ENCODE measurements at regions not wholly inside any gene's neighbourhood (a gene's known extent, or its start where the extent isn't known, plus 50 kb on each side); places are given as distances from the start of the nearest gene placed in this dataset.

DNA sequence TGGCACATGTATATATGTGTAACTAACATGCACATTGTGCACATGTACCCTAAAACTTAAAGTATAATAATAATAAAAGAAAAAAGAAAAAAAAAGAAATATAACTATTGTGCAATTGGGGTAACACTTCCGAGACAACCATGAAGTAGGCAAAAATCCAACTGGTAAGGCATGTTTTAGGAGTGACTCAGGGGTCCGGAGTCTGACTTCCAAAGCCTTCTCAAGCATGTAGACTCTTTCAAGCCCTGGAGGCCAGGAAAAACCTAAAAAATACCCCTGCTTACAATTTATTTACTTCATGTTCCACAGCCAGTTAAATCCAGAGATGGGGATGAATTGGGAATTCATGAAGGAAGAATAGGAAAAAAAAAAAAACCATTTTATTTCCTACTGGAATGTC, 161.3 kb upstream of the PHACTR1 start:
- H3K9me3 ChIP-seq (ENCODE audit: low read length): peaks cover 3% of the 10 kb centered on the region
- no peaks in the 10 kb centered on the region for H3K79me2 ChIP-seq (replicated peaks; ENCODE audit: insufficient read depth, low read length)
- TF ChIP-seq, protein P1, sequence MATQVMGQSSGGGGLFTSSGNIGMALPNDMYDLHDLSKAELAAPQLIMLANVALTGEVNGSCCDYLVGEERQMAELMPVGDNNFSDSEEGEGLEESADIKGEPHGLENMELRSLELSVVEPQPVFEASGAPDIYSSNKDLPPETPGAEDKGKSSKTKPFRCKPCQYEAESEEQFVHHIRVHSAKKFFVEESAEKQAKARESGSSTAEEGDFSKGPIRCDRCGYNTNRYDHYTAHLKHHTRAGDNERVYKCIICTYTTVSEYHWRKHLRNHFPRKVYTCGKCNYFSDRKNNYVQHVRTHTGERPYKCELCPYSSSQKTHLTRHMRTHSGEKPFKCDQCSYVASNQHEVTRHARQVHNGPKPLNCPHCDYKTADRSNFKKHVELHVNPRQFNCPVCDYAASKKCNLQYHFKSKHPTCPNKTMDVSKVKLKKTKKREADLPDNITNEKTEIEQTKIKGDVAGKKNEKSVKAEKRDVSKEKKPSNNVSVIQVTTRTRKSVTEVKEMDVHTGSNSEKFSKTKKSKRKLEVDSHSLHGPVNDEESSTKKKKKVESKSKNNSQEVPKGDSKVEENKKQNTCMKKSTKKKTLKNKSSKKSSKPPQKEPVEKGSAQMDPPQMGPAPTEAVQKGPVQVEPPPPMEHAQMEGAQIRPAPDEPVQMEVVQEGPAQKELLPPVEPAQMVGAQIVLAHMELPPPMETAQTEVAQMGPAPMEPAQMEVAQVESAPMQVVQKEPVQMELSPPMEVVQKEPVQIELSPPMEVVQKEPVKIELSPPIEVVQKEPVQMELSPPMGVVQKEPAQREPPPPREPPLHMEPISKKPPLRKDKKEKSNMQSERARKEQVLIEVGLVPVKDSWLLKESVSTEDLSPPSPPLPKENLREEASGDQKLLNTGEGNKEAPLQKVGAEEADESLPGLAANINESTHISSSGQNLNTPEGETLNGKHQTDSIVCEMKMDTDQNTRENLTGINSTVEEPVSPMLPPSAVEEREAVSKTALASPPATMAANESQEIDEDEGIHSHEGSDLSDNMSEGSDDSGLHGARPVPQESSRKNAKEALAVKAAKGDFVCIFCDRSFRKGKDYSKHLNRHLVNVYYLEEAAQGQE (IDR thresholded peaks at IDR 0.05; ENCODE audit: borderline replicate concordance): no peak
- no peak for TF ChIP-seq MXI1 (conservative IDR thresholded peaks at IDR 0.05; ENCODE audit: poor library complexity, severe bottlenecking)
- TF ChIP-seq RAD21 (conservative IDR thresholded peaks at IDR 0.05): no peak
- TF ChIP-seq, protein P2, sequence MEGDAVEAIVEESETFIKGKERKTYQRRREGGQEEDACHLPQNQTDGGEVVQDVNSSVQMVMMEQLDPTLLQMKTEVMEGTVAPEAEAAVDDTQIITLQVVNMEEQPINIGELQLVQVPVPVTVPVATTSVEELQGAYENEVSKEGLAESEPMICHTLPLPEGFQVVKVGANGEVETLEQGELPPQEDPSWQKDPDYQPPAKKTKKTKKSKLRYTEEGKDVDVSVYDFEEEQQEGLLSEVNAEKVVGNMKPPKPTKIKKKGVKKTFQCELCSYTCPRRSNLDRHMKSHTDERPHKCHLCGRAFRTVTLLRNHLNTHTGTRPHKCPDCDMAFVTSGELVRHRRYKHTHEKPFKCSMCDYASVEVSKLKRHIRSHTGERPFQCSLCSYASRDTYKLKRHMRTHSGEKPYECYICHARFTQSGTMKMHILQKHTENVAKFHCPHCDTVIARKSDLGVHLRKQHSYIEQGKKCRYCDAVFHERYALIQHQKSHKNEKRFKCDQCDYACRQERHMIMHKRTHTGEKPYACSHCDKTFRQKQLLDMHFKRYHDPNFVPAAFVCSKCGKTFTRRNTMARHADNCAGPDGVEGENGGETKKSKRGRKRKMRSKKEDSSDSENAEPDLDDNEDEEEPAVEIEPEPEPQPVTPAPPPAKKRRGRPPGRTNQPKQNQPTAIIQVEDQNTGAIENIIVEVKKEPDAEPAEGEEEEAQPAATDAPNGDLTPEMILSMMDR (IDR thresholded peaks at IDR 0.05; ENCODE audit: poor library complexity, severe bottlenecking): no peak
- no peak for TF ChIP-seq SMC3 (conservative IDR thresholded peaks at IDR 0.05; ENCODE audit: poor library complexity)
- no peak for TF ChIP-seq TAF1 (IDR thresholded peaks at IDR 0.05; ENCODE audit: low read depth)
- TF ChIP-seq EP300 (conservative IDR thresholded peaks at IDR 0.05; ENCODE audit: poor library complexity, severe bottlenecking): no peak
- no peak for TF ChIP-seq EZH2 (IDR thresholded peaks at IDR 0.05; ENCODE audit: borderline replicate concordance, insufficient read depth, low read length, poor library complexity, severe bottlenecking)
- TF ChIP-seq POLR2AphosphoS5 (IDR thresholded peaks at IDR 0.05): no peak
- no peak overlapping the region for H3K4me3 ChIP-seq (ENCODE audit: low read length)
- H3K4me2 ChIP-seq (ENCODE audit: low read length): no peak overlapping the region
- H2AFZ ChIP-seq (ENCODE audit: low read depth, low read length): no peak overlapping the region
- no peaks in the 10 kb centered on the region for H4K20me1 ChIP-seq (ENCODE audit: insufficient read depth)
- no peaks in the 10 kb centered on the region for H3K27me3 ChIP-seq (ENCODE audit: insufficient read depth, low read depth, low read length)
- no peaks in the 10 kb centered on the region for H3K36me3 ChIP-seq (ENCODE audit: insufficient read depth, low read length)
- H3F3A ChIP-seq (ENCODE audit: insufficient read depth, low read length, poor library complexity, severe bottlenecking): no peaks in the 10 kb centered on the region
- no peak overlapping the region for H3K9ac ChIP-seq (ENCODE audit: low read length)
- no peaks in the 10 kb centered on the region for H3K9me2 ChIP-seq (ENCODE audit: insufficient read depth, low read length)
- H3K27ac ChIP-seq (ENCODE audit: low read length): no peak overlapping the region

DNA sequence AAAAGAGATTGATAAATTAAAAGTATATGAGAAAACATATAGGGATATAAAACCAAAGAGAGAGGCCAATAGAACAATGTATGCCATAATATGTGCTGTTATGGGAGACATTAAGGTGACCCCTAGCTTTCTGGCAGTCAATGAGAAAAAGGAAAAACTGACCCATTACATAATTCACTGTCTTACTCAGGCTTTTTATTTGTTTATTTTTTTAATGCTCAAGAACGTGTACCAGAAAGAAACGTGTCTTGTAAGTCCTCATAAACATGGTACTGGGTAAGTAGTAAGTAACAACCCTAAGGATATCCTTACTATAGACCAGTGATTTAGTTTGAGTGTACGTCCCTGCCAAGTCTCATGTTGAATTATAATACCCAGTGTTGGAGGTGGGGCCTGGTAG, 160.8 kb upstream of the PHACTR1 start:
- Histone ChIP-seq H3K9me3 (ENCODE audit: low read length) (peaks cover 3% of the 10 kb centered on the region), H3K4me3 (ENCODE audit: low read length) (no peak overlapping the region), H3K79me2 (replicated peaks; ENCODE audit: insufficient read depth, low read length) (no peaks in the 10 kb centered on the region), H3K27ac (ENCODE audit: low read length) (no peak overlapping the region), H3K36me3 (ENCODE audit: insufficient read depth, low read length) (no peaks in the 10 kb centered on the region), H3K9me2 (ENCODE audit: insufficient read depth, low read length) (no peaks in the 10 kb centered on the region), H3K27me3 (ENCODE audit: insufficient read depth, low read depth, low read length) (no peaks in the 10 kb centered on the region), H3F3A (ENCODE audit: insufficient read depth, low read length, poor library complexity, severe bottlenecking) (no peaks in the 10 kb centered on the region), H2AFZ (ENCODE audit: low read depth, low read length) (no peak overlapping the region), H3K9ac (ENCODE audit: low read length) (no peak overlapping the region), H3K4me2 (ENCODE audit: low read length) (no peak overlapping the region), H4K20me1 (ENCODE audit: insufficient read depth) (no peaks in the 10 kb centered on the region)
- TF ChIP-seq, protein P1 (IDR thresholded peaks at IDR 0.05; ENCODE audit: borderline replicate concordance): no peak
- no peak for TF ChIP-seq POLR2AphosphoS5 (IDR thresholded peaks at IDR 0.05)
